GM18907 (cell line): ENCODE measurements at regions not wholly inside any gene's neighbourhood (a gene's known extent, or its start where the extent isn't known, plus 50 kb on each side); places are given as distances from the start of the nearest gene placed in this dataset.

Experiments used
- ATAC-seq: cut with Tn5 transposase; IDR thresholded peaks from one replicate; pipeline ENCODE4 v1.9.1; 2021; ENCODE audit warnings: mild to moderate bottlenecking, moderate library complexity; ENCODE audit not compliant: unreplicated experiment

DNA sequence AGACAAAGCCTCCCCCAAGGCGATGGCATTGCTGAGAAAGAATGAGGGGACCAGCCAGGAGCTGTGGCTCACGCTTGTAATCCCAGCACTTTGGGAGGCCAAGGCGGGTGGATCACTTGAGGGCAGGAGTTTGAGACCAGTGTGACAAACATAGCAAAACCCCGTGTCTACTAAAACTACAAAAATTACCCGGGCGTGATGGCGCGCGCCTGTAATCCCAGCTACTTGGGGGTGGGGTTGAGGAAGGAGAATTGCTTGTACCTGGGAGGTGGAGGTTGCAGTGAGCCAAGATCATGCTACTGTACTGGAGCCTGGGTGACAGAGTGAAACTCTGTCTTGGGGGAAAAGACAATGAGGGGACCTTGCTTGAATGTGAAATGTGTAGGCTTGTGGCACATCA lies 402.4 kb upstream of the C2CD4B start:
- no peak for ATAC-seq

DNA sequence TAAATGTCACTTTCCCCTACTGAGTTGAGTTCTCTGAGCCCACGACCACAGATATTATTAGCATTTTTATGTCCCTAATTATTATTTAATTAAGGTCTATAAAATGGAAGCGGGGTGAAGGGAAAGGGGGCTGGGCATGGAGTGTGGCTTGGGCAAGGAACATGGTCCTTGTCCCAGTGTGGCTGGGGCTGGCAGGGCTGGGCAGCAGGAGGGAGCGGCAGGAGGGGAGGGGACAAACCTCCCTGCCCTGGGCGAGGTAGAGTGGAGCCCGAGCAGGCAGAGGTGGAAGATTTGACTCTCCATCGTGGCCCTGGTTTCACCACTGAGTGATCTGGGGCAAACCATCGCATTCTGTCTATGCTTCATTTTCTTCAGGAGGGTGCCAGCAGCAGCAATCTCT lies 402.9 kb upstream of the C2CD4B start:
- ATAC-seq, result no peak

- no peak for ATAC-seq
Measured at GRCh38 chr15:62568702-62569101, 403.6 kb upstream of the C2CD4B start.

DNA sequence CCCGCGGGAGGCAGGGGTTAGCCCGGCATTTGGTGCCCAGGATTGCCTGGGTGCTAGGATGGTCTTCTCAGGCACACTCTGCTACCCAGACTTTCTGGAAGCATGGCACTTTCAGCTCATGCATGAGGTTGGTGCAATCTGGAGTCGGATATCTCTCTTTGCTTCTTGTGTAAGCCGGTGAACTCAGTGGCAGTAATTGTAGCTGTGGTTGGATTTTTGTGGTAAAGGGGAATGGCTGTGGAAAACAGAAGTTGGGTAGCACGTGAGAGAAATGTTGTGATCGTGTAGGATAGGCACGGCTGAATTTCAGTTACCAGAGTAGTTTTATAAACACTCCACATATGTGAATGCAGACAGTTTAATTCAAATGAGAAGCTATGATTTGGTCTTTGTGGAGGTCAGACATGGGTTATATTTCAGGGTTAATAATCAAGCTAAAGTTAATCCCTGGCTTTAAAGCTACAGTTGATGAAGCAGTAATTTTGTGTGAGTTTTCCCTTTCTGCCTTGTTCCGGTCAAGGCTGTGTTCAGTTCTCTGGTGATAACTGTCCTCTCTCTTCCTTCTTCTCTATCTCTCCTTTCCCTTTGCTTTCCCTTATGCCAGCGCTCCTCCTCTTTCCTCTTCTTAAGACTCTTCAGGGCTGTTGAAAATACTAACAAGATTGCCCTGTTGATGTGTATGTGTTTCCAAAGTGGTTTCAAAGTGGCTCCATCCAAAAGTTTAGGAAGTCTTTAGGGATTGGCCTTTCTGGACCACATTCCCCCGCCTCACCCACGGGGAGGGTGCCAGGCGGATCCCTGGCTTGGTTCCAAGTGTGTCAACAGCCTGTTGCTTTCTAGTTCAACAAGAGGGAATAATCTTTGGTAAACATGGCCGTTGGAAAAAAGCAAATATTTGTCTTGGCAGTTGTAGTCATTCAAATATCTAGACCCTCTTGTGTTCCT lies 404.6 kb upstream of the C2CD4B start:
- ATAC-seq, result no peak

DNA sequence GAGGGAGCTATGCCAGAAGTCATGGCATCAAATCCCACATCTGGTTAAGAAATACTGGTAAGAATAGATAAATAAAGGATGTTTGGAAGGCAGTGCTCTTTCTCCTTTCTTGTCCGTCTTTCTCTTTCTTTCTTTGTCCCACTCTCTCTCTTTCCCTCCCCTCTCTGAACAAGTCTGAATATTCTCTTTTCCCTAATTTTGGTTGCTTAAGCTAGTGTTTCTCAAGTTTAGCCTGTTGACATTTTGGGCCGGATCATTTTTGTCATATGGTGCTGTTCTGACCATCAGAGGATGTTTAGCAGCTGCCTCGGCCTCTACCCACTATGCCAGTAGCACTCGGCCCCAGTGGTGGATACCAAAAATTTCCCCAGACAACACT lies 405.3 kb upstream of the C2CD4B start:
- ATAC-seq, result no peak

GRCh38 chr15:62571072-62571471 lies 406.0 kb upstream of the C2CD4B start:
- ATAC-seq, result no peak

DNA sequence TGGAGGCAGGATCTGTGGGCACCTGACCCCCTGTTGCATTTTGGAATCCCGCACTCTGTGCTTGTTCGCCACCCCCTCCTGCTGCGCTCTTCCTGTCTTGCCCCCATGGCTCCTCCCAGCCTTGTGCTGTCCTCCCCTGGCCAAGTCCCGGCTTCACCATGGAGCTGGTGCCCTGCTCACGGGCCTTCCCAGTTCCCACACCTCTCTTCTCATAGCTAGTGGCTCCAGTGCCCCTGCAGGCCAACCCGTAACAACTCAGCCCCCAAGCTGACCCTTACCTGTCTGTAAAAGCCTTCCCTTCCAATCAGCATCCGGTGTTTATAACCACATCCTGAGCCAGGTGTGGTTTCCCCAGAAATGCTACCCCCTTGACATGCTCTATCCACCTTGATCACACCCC lies 407.7 kb upstream of the C2CD4B start:
- ATAC-seq, result no peak

GRCh38 chr15:62573876-62574275 lies 408.8 kb upstream of the C2CD4B start:
- ATAC-seq, result no peak

DNA sequence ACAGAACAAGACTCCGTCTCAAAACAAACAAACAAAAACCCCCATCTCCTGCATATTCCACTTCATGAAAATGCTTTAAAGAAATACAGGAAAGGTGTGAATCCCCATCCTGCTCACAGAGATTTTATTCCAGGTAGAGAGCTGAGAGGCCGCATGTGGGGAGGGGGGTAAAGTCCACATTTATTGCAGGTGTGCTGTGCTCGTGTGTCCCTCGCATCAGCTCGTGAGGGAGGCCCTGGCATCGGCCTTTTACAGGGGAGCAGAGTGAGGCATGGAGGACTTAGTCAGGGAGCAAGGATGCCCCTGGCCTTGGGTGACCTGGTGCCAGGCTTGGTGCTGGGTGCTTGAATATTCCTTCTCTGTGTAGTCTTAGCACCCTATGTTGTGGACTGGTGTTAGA lies 413.5 kb upstream of the C2CD4B start:
- ATAC-seq, result no peak

DNA sequence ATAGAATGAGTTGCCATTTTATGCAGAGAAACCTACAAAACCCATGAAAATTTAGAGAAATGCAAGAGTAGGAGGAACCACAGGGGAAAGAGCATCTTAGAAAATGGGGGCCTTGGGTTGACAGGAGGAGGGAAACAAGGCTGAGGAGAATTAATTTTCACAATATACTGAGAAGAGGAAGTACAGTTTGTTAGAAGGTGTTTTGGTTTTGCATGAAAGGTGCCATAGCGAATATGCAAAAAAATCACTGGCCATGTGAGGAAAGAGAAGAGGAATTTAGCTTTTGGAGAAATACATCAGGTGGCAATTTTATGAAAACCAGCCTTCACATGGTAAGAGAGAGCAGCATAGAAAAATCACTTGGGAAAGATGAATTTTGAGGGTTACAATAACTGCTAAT lies 413.9 kb upstream of the C2CD4B start:
- ATAC-seq, result no peak

DNA sequence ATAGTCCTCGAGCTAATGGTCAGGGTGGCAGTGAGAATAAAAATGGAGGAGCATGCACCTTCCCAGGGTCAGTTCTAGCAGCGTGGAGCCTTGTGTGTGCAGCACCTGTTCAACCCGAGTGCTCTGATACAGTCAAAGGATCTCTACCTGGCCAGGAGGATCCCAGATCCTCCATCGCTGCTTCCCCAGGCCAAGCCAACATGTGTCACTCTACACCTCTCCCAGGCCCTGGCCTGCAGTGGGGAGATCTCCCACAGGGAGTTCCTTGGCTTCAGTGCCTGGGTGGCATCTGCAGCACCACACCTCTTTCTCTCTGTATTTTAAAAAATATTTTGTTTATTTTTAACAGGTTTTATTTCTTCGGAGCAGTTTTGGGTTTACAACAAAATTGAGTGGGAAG lies 414.8 kb upstream of the C2CD4B start:
- ATAC-seq, result no peak

- no peak for ATAC-seq
Measured at GRCh38 chr15:62582580-62582979, 417.5 kb upstream of the C2CD4B start.

- no peak for ATAC-seq
Measured at GRCh38 chr15:62584301-62585235, 419.5 kb upstream of the C2CD4B start.

GRCh38 chr15:62588938-62589670 lies 424.0 kb upstream of the C2CD4B start:
- no peak for ATAC-seq

DNA sequence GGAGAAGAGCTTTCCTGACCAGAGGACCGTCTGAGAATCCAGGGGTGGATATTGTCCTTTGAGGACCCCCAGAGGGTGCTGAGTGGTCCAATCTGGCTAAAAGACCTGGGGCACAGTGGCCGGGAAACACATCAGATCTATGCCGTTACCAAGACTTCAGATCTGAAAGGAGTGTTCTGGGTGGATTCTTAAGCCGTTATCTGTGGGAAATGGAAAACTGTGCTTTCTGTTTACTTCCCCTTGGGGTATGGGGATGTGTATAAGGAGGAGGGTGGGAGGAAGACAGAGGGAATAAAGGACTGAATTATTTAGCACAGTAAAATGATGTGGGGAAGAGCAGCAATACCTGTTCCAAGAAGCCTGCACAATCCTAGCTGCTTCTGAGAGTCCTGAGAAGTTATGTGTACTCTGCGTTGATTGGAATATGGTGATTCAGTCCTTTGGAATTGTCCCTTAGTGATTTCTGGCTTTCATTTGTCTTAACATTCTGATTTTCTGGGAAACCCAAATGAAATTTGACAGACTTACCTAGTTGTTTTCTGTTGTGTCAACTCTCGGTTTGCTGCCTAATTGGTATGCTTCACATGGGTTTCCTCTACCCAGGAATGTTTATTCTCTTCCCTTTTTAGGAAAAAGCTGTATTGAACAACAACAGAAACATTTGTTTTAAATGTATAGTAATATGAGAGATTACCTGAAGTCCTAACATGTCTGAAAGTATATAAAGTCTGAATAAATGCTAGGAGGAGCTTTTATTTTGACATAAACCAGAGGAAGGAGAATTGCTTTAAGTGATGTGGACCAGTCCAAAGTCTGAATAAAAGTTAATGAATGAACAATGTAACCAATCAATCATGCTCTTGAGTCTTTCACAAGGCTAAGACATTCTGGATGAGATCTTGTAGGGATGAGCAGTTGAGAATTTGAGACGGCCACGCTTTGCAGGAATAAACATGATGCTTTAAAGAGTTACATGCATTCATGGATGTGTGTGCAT lies 427.1 kb upstream of the C2CD4B start:
- ATAC-seq, result no peak

- no peak for ATAC-seq
Measured at GRCh38 chr15:62592920-62593319, 427.8 kb upstream of the C2CD4B start.

DNA sequence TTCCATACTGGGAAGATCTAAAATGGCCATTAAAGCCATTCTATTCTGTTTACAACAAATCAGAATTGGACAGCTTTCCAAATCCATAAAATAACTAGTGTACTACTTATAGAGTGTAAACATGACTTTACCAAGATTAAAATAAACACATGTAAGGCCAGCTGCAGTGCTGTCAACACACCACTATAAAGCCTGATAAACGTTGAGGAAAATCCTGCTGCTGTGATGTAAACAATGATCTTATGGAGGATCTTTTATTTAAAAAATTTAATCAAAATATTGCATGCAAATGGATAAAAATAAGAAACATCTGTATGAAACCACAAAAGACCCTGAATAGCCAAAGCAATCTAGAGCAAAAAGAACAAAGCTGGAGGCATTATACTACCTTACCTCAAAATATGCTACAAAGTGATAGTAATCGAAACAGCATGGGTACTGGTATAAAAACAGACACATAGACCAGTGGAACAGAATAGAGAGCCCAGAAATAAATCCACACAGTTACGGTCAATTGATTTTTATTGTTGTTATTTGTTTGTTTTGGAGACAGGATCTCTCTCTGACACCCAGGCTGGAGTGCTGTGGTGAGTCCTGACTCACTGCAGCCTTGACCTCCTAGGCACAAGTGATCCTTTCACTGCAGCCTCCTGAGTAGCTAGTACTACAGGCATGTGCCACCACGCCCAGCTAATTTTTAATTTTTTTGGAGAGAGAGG lies 428.8 kb upstream of the C2CD4B start:
- no peak for ATAC-seq

DNA sequence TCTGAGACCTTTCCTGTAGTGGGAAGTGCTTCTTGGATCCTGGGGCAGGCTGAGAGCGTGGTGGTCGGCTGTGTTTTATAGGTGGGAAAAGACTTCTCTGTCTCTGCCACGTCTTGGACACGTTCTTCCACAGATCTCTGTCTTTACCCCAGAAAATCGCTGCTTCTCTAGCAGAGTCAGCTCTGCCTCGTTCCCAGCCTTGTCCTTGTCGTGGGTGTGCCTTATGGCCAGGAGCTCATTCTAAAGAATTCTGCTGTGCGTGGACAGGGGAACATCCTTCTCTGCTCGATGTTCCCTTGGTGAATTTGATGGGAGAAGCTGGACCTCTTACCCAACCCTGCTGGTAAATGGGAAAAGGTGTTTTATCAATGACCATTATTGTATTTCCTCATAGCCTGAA lies 433.1 kb upstream of the C2CD4B start:
- ATAC-seq, result no peak
